Islet precursor cell (in vitro differentiated cells): ENCODE measurements at regions not wholly inside any gene's neighbourhood (a gene's known extent, or its start where the extent isn't known, plus 50 kb on each side); places are given as distances from the start of the nearest gene placed in this dataset.
"Not testable (repeated sequence)": the region's sequence is repeated elsewhere in the genome, so short reads cannot be mapped to it uniquely, and the experiment has no call there.

Source experiments
- DNase-seq: peaks from one replicate; pipeline ENCODE4 v3.0.0-alpha.2; 2018

GRCh38 chr1:80349218-80349617 is 1342.7 kb upstream of the ADGRL4 start:
- DNase-seq = peak; percentile 58

- no peak for DNase-seq
These were observed 1334.5 kb upstream of the ADGRL4 start for GRCh38 chr1:80341021-80341420.

GRCh38 chr1:80318108-80318507 is 1311.6 kb upstream of the ADGRL4 start:
- DNase-seq = no peak

- DNase-seq = no peak
These were observed 1304.2 kb upstream of the ADGRL4 start for GRCh38 chr1:80310703-80311245.

GRCh38 chr1:80305466-80305865 is 1298.9 kb upstream of the ADGRL4 start:
- DNase-seq = no peak

- no peak for DNase-seq
These were observed 1287.3 kb upstream of the ADGRL4 start for GRCh38 chr1:80293818-80294217.

- DNase-seq = not testable (repeated sequence)
These were observed 1282.2 kb upstream of the ADGRL4 start for GRCh38 chr1:80288750-80289149.

GRCh38 chr1:80282536-80282935 is 1276.0 kb upstream of the ADGRL4 start:
- DNase-seq = no peak

GRCh38 chr1:80278936-80279335 is 1272.4 kb upstream of the ADGRL4 start:
- DNase-seq = no peak

- DNase-seq = no peak
These were observed 1267.7 kb upstream of the ADGRL4 start for GRCh38 chr1:80274256-80274655.

- DNase-seq = no peak
These were observed 1266.0 kb upstream of the ADGRL4 start for GRCh38 chr1:80272495-80272894.

GRCh38 chr1:80258659-80259058 is 1252.1 kb upstream of the ADGRL4 start:
- peak; percentile 54 for DNase-seq

GRCh38 chr1:80251591-80251990 is 1245.1 kb upstream of the ADGRL4 start:
- DNase-seq = no peak

- DNase-seq = no peak
These were observed 1244.6 kb upstream of the ADGRL4 start for GRCh38 chr1:80251171-80251570.

- no peak for DNase-seq
These were observed 1244.1 kb upstream of the ADGRL4 start for GRCh38 chr1:80250573-80251168.

GRCh38 chr1:80249699-80250098 is 1243.2 kb upstream of the ADGRL4 start:
- no peak for DNase-seq

GRCh38 chr1:80248886-80249285 is 1242.4 kb upstream of the ADGRL4 start:
- DNase-seq = no peak

- no peak for DNase-seq
These were observed 1239.3 kb upstream of the ADGRL4 start for GRCh38 chr1:80245813-80246212.

- DNase-seq = no peak
These were observed 1237.8 kb upstream of the ADGRL4 start for GRCh38 chr1:80244372-80244771.

GRCh38 chr1:80241566-80241965 is 1235.0 kb upstream of the ADGRL4 start:
- DNase-seq = no peak

GRCh38 chr1:80225510-80225909 is 1219.0 kb upstream of the ADGRL4 start:
- DNase-seq = no peak

GRCh38 chr1:80221319-80221718 is 1214.8 kb upstream of the ADGRL4 start:
- no peak for DNase-seq

GRCh38 chr1:80218112-80218511 is 1211.6 kb upstream of the ADGRL4 start:
- DNase-seq = no peak

GRCh38 chr1:80217377-80217986 is 1211.0 kb upstream of the ADGRL4 start:
- DNase-seq = no peak
